Glomerular visceral epithelial cell (primary cell): ENCODE measurements at regions not wholly inside any gene's neighbourhood (a gene's known extent, or its start where the extent isn't known, plus 50 kb on each side); places are given as distances from the start of the nearest gene placed in this dataset.
"Not testable (repeated sequence)": the region's sequence is repeated elsewhere in the genome, so short reads cannot be mapped to it uniquely, and the experiment has no call there.

Source experiments
- DNase-seq: peaks from one replicate; pipeline ENCODE4 v3.0.0-alpha.2; 2016; ENCODE audit errors: extremely low spot score

DNA sequence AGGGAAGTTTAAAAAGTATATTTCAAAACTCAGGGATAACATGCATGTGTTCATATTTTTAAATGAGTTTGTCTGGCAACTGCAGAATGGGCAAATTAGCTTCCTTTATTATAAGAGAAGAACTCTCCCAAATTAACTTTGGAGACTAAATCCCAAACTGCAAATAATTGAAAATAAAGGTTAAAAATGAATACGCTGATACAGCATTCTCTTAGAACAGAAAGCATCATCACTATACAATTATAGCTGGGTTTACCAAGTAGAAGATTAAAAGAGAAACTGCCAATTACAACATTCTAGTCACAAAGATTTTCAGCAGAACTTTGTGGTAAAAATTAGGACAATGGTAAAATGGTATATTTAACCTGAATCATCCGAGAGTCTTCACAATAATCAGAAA, 73.3 kb downstream of the OLFM4 start:
- DNase-seq: no peak

GRCh38 chr13:53104136-53104535, 75.5 kb downstream of the OLFM4 start:
- no peak for DNase-seq

DNA sequence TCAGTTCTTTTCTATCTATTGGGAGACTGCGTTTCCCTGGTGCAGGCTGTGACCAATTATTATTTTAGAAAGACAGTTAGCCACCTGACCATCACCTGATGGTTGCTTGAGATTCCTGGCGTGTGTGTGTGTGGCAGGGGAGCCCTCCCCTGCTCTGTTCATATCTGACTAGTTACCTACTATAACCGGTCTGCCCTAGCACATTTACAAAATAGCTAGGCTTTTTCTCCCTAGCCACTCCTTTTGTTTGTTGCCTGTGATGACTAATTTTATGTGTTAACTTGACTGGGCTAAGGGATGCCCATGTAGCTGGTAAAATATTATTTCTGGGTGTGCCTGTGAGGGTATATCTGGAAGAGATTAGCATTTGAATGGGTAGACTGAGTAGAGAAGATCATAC, 76.9 kb downstream of the OLFM4 start:
- DNase-seq: no peak

DNA sequence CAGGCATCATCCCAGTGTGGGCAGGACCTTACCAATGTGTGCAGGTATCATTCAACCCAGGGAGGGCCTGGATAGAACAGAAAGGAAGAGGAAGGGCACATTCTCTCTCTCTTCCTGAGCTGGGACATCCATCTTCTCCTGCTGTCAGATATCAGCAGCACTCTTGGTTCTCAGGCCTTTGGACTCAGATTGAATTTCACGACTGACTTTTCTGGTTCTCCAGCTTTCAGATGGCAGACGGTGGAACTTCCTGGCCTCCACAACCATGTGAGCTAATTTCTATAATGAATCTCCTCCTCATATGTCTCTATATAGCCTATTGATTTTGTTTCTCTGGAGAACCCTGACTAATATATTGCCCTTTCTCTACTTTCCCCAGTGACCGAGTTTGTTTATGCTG, 77.3 kb downstream of the OLFM4 start:
- no peak for DNase-seq

GRCh38 chr13:53110181-53110580, 81.6 kb downstream of the OLFM4 start:
- DNase-seq: no peak

DNA sequence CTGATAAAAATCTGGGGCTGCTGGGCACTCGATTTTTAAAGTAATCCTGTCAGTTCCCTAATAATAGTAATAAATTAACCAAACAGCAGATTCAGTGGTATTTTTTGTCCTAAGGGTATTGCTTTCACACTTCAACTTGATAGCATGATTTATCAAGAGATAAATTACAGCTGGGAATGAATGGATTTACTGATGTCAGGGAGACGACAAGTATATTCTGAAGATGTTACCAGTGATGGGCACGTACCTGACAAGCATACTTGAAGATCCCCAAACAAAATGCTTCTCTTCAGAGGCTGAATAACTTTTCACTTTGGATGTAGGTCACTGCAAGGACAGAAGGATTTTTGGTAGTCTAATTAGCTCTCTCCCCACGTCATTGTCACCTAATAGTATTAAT, 82.0 kb downstream of the OLFM4 start:
- DNase-seq: no peak

- no peak for DNase-seq
Observed at GRCh38 chr13:53112522-53112921, 83.9 kb downstream of the OLFM4 start.

DNA sequence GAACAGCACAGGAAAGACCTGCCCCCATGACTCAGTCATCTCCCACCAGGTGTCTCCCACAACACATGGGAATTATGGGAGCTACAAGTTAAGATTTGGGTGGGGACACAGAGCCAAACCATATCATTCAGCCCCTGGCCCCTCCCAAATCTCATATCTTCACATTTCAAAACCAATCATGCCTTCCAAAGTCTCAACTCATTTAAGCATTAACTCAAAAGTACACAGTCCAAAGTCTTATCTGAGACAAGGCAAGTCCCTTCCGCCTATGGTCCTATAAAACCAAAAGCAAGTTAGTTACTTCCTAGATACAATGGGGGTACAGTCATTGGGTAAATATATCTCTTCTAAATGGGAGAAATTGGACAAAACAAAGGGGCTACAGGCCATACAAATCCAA, 88.4 kb downstream of the OLFM4 start:
- not testable (repeated sequence) for DNase-seq

DNA sequence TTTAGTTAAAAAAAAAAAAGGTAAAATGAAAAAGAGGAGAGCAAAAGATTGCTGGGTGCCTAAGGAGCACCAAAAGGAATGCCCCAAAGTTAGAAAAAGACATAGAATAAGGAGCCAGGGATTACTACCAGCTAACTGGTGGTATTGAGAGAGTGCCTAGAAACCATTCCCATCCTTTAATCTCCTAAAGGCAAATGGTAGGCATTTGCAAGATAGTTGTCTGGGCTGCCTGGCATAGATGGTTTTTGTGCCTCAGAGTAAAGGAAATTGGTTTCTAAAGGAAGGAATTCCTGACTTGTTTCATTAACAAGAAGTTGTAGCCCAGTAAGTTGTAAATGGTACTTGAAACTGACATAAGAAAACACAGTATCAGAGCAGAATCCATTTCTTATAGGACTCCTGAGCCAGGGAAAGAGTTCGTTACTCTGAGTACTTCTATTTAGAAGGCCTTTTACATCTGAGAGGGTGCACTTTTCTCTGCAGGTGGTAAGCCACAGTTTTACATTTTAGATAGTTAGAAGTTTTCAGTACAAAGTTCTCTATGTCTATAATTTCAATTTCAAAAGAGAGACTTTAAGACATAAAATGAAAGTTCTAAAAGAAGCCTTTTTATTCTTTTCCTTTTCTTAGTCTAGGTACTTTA, 92.6 kb downstream of the OLFM4 start:
- no peak for DNase-seq

DNA sequence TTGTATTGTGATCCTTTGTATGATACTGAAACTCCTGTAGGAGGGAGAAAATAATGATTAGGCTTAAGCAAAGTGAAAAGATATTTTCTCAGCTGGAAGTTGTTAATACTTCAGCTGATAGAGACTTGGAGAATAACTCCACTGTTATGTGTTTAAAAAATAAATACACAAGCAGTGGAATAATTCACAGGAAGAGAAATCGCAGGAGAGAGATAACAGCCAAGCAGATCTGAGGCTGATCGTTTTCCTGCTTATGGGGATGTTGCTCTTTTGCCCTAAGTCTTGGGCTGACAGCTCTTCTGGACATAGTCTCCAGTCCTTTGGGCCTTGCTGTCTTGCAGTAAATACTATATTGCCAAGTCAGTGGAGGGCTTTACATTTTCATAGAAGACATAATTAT, 93.3 kb downstream of the OLFM4 start:
- no peak for DNase-seq

- DNase-seq: no peak
Observed at GRCh38 chr13:53123536-53123935, 94.9 kb downstream of the OLFM4 start.

DNA sequence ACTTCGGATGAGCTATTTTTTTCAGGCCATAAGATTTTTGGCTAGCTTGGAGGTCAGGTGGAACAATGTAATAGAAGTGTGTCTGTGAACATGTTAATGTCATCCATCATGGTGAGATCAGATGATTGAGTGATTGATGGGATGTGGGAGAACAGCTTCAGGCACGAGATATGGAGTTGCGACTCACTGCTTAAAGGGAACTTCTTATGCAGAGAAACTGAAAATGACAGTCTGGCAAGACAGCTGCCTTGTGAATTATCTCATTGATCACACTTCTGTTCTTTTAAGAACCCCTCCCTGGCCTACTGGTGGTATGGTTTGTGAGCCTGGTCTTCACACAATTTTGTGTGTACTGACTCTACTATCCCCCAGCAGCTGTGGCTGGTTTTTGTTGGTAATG, 96.0 kb downstream of the OLFM4 start:
- no peak for DNase-seq

- DNase-seq: no peak
Observed at GRCh38 chr13:53126841-53127245, 98.2 kb downstream of the OLFM4 start.

- no peak for DNase-seq
Observed at GRCh38 chr13:53127373-53127772, 98.8 kb downstream of the OLFM4 start.

DNA sequence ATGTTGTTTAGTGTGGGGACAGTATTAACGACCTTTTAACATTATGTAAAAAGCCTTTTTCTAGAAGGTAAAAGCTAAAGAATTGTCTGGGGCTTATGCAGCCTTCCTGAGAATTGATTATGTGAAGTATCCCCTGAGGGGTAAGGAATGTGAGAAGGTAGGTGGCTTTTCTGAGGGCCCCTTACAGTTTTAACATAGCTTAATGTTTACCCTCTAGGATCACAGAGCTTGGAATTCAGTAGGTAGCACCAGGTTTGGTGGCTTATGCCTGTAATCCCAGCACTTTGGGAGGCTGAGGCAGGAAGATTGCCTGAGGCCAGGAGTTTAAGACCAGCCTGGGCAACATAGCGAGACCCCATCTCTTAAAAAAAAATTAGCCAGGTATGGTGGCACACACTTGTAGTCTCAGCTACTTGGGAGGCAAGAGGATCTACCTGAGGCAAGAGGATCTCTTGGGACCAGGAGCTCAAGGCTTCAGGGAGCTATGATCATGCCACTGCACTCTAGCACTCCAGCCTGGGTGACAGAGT, 101.3 kb downstream of the OLFM4 start:
- DNase-seq: no peak

DNA sequence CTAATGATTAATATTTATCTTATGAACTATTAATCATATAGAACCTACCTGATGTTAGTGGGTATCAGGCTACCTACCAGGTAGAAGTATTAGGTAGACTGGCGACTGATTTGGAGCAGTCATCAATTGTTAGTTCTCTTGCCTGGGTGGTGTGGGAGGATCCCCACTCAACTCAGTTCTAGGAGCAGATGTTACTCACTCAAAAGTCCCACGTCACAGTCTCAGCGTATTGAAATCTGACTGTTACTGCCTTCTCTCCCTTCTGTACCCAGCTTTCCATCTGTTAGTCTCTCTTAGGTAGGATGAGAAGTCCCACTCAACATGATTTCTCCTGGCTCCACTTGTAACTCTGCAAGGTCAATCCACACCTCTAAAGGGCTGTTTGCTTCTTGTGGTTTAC, 102.7 kb downstream of the OLFM4 start:
- DNase-seq: no peak

- DNase-seq: no peak
Observed at GRCh38 chr13:53135301-53135700, 106.7 kb downstream of the OLFM4 start.

GRCh38 chr13:53136554-53137215, 108.1 kb downstream of the OLFM4 start:
- no peak for DNase-seq

DNA sequence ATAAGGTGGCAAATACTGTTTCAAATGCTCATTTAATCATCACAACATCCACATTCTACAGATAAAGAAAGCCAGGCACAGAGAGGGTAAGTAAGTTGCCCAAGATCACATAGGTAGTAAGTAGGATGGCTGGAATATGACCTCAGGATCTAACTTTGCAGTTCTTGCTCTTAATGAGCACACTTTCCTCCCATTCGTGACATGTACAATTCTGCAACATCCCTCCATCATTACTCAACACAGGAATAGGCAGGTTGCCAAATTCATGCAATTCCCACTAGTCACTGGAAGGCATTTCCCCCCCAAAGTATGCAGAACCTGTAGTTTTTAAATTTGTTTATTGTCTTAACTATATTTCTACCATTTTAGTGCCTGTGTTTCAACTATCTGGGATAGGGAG, 109.2 kb downstream of the OLFM4 start:
- DNase-seq: no peak

- no peak for DNase-seq
Observed at GRCh38 chr13:53138376-53139036, 109.9 kb downstream of the OLFM4 start.

GRCh38 chr13:53141336-53141735, 112.7 kb downstream of the OLFM4 start:
- no peak for DNase-seq

DNA sequence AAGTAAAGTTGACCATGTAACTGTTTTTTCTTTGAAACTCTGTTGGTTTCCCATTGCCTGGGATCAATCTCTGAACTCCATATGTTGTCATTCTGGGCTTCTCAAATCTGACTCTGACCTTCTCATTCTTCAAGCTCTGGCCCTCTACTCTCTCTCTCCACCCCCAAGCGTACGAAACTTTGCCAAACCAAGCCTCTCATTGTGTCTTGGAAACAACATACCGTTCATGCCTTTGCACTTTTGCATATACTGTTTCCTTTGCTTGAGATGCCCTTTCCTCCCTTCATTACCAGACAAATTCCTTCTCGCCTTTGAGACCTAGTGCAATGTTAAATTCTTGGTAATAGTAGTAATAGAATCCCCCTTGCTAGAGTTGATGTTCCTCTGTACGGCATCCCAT, 113.7 kb downstream of the OLFM4 start:
- no peak for DNase-seq

DNA sequence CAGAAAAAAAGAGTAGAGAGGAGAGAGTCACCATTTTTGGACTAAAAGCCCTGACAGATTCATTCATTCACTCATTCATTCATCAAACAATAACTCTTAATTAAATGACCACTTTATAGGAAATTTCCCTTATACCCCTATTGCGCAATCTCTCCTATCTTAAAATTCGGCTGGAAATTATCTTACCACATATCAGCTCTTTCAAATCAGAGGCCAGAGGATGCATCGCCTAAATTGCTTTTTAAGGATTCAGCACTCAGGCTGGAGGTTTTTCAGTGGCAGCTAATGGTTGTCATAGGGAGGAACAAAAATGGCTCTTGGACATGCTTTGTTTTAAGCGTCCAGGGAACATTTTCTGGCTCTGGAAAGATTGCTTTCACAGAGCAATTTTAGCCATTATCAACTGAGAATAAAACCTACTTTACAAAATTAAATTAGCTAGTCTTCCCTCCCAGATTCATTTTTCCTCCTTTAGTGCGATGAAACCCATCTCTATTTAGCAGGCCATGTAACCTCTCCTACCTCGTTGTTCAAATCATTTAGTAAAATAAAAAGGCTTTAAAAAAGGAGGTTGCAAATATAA, 115.2 kb downstream of the OLFM4 start:
- DNase-seq: no peak
